ENCODE measurements at regions not wholly inside any gene's neighbourhood (a gene's known extent, or its start where the extent isn't known, plus 50 kb on each side); places are given as distances from the start of the nearest gene placed in this dataset.

GRCh38 chr10:52672880-52673279, 99.7 kb downstream of the MBL2 start:
- no peak for TF ChIP-seq CTCF (conservative IDR thresholded peaks at IDR 0.05 in 1 of 2, IDR thresholded peaks at IDR 0.05 in 1 of 2; ENCODE audit: extremely low read depth in 1 of 2, insufficient read depth in 1 of 2, low read depth in 1 of 2, low read length in 2 of 2)
- TF ChIP-seq EZH2 (IDR thresholded peaks at IDR 0.05; ENCODE audit: borderline replicate concordance, low read length), result no peak
